WI38 (cell line): ENCODE measurements at regions not wholly inside any gene's neighbourhood (a gene's known extent, or its start where the extent isn't known, plus 50 kb on each side); places are given as distances from the start of the nearest gene placed in this dataset.

Experiments
- H3K4me3 ChIP-seq: 2 replicates; pipeline ENCODE4 v1.5.1; 2011; ENCODE audit warnings: low read depth, mild to moderate bottlenecking, control low read depth, low read length
- CTCF ChIP-seq: IDR thresholded peaks from 2 replicates; pipeline ENCODE4 v1.5.1; 2012; ENCODE audit warnings: low read depth, mild to moderate bottlenecking, control low read depth, low read length

GRCh38 chr4:137768881-137769280 lies 236.6 kb upstream of the PCDH18 start:
- no peak for TF ChIP-seq CTCF

DNA sequence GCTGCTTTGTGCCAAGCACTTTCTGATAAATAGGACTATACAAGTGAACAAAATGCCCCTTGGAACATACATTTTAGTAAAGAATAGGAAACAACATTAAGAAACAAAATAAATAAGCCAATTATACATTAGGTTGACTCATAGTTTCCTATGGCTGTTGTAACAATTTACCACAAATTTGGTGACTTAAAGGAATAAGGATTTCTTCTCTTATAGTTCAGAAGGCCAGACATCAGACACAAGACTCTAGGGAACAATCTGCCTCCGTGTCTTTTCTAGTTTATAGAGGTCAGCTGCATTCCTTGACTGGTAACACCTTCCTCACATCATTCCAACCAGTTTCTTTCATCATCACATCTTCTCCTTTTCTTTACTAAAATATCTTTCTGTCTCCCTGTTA lies 235.9 kb upstream of the PCDH18 start:
- H3K4me3 ChIP-seq: no peak overlapping the region
- no peak for TF ChIP-seq CTCF

More at GRCh38 chr4:137768881-137769280, 236.6 kb upstream of the PCDH18 start:
- H3K4me3 ChIP-seq: no peak overlapping the region

GRCh38 chr4:137762591-137762990 lies 230.3 kb upstream of the PCDH18 start:
- no peak overlapping the region for H3K4me3 ChIP-seq
- TF ChIP-seq CTCF: no peak

DNA sequence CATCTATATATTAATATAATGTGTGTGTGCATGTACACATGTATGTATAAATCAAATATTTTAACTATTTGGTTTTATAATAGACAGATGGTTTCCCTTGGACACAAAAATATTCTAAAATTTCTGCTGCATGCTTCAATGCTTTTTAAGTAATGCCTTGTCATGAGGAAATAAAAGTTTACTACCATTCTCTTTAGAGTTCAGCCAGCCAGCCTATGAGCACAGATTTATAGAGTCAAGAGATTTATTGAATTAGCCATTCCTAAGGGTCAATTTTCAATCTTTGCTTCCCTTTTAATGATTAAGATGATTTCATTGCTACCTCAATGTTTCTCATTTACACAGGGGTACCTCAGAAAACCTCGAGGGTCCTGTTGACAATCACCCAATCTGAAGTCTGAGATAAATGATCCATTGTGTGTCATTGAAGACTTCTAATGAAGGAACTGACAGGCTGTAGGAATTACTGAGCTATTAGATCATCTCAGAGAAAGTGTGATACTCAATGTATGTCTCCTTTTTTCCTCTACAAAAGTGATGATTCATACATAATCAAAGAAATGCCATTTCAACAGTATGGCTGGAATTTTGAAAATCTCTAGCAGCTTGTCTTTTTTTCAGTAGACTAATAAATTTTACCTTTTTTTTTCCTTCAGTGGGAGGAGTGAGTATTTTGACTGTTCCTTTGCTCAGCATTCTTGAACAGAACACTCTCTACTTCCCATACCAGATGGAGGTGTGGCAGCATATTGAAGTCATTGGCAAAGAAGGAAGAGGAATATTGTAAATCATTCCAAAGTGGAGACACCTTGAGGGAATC lies 222.6 kb upstream of the PCDH18 start:
- H3K4me3 ChIP-seq: no peak overlapping the region
- no peak for TF ChIP-seq CTCF

DNA sequence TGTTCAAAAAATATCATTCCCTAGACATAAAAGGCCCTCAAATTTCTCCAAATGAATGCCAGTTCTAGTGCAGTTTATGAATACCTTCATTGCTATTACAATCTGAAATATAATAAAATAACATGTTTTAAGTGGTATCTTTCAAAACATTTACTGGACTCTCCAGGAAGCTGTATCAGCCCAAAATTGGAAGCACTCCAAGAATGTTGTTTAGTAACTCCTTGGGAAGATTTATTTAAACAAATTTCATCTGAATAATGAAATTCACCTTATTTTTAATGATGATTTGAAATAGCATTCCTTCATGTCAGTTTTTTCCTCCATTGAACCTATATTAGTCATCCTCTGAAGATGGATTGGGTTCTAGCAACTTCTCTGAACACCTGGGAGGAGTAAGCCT lies 217.2 kb upstream of the PCDH18 start:
- no peak for TF ChIP-seq CTCF
- H3K4me3 ChIP-seq: no peak overlapping the region

- TF ChIP-seq CTCF: no peak
- H3K4me3 ChIP-seq: no peak overlapping the region
Measured at GRCh38 chr4:137748616-137749015, 216.3 kb upstream of the PCDH18 start.

- TF ChIP-seq CTCF: no peak
- no peak overlapping the region for H3K4me3 ChIP-seq
Measured at GRCh38 chr4:137740141-137740540, 207.8 kb upstream of the PCDH18 start.
